Psoas muscle (tissue), 7 donors: ENCODE measurements at regions not wholly inside any gene's neighbourhood (a gene's known extent, or its start where the extent isn't known, plus 50 kb on each side); places are given as distances from the start of the nearest gene placed in this dataset.

ENCODE experiments used
- ATAC-seq, 4 donors: fragments of 200-7000 bp; cut with Tn5 transposase; one replicate each; pipeline ENCODE4 v1.9.1; 2020; ENCODE audit warnings: moderate library complexity in 3 of 4, mild to moderate bottlenecking in 2 of 4
- DNase-seq, 2 donors: peaks; one replicate each; pipeline ENCODE4 v3.0.0-alpha.2; 2020
- H3K27ac ChIP-seq: fragments of 200-600 bp; one replicate; pipeline ENCODE4 v1.8.0; 2022
- H3K27me3 ChIP-seq, 3 donors: fragments of 200-600 bp in 1 of 3; one replicate each; pipeline versions ENCODE4 v1.6.1 to v1.8.0; 2013 to 2022; ENCODE audit warnings: low read length in 2 of 3, mild to moderate bottlenecking in 2 of 3, moderate library complexity in 1 of 3; ENCODE audit not compliant: insufficient read depth in 3 of 3
- H3K36me3 ChIP-seq, 2 donors: fragments of 200-600 bp in 1 of 2; one replicate each; pipeline versions ENCODE4 v1.6.1 to v1.8.0; 2013 to 2022; ENCODE audit warnings: low read depth in 1 of 2, mild to moderate bottlenecking in 1 of 2, moderate library complexity in 1 of 2; ENCODE audit not compliant: insufficient read depth in 1 of 2
- H3K4me1 ChIP-seq: fragments of 200-600 bp; one replicate; pipeline ENCODE4 v1.8.0; 2022
- H3K4me3 ChIP-seq: fragments of 200-600 bp; one replicate; pipeline ENCODE4 v1.8.0; 2022; ENCODE audit warnings: mild to moderate bottlenecking
- H3K9me3 ChIP-seq: fragments of 200-600 bp; one replicate; pipeline ENCODE4 v1.8.0; 2022
- CTCF ChIP-seq: fragments of 200-600 bp; IDR thresholded peaks from one replicate; pipeline ENCODE4 v1.8.0; 2022; ENCODE audit warnings: antibody characterized with exemption
- WGBS, 3 donors: extraction: QIAGEN DNeasy Blood & Tissue Kit; methylation state at CpG; one replicate each; pipeline versions ENCODE4 v1.1.6 to v1.1.7; 2013; 5-methylcytosine and 5-hydroxymethylcytosine counted together
- intact Hi-C, 2 donors: fragments of 100-400 bp; cut with DNase I; formaldehyde crosslinking; loops; one replicate each; pipeline versions ENCODE4 v1.11.0 to v1.14.2; 2022
- donor health status: healthy with polysubstance abuse.
- donor health status: DM: no; HTN: no; CAD: no; lungs with moderate emphysema.
- donor health status: Bipolar disorder and iron deficiency.
- donor health status: healthy.
- donor health status: DM: yes; HTN: yes; CAD: no.
- donor health status: DM: no; HTN: no; CAD: no.
- donor health status: DM: yes; HTN: yes; CAD: no.

- Histone ChIP-seq H3K27me3 (no peaks in the 10 kb centered on the region), H3K4me1 (no peaks in the 10 kb centered on the region), H3K4me3 (no peak overlapping the region), H3K9me3 (no peaks in the 10 kb centered on the region), H3K36me3 (no peaks in the 10 kb centered on the region), H3K27ac (no peak overlapping the region)
- intact Hi-C loops: no loop called here
- no peak for TF ChIP-seq CTCF
- 44 to 50% (median 46%) methylated on average over 1 of the region's 1 CpG for WGBS, 3 donors
- DNase-seq: no peak
- ATAC-seq: no peak
These were observed 977.8 kb downstream of the FSTL5 start for GRCh38 chr4:161186012-161186411.

GRCh38 chr4:161183729-161184128 is 980.1 kb downstream of the FSTL5 start:
- DNase-seq (no peak), ATAC-seq (no peak)
- H3K36me3 ChIP-seq: no peaks in the 10 kb centered on the region
- H3K9me3 ChIP-seq: no peaks in the 10 kb centered on the region
- no peaks in the 10 kb centered on the region for H3K27me3 ChIP-seq
- no peak for TF ChIP-seq CTCF
- intact Hi-C loops: no loop called here
- no peak overlapping the region for H3K27ac ChIP-seq
- 76 to 81% (median 80%) methylated on average over 3 of the region's 3 CpGs for WGBS, 3 donors
- no peak overlapping the region for H3K4me3 ChIP-seq
- no peaks in the 10 kb centered on the region for H3K4me1 ChIP-seq

DNA sequence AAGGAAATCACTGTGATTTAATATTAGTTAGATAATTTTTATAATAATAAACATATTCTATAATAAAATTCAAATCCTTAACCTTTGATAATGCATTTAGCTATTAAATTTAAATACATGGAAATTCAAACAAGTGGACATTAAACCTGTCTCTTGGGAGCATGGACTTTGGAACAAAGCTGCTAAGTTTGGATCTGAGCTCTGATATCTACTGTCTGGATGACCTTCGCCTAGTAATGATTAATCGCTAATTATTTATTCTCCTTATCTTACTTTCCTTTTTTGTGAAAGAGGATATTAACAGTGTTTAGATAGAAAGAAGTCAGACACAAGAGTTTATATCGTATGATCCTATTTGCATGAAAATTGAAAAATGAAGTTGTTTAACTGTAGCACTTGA is 980.9 kb downstream of the FSTL5 start:
- Histone ChIP-seq H3K4me3 (no peak overlapping the region), H3K4me1 (no peaks in the 10 kb centered on the region), H3K27me3 (no peaks in the 10 kb centered on the region), H3K9me3 (no peaks in the 10 kb centered on the region), H3K36me3 (no peaks in the 10 kb centered on the region), H3K27ac (no peak overlapping the region)
- no peak for TF ChIP-seq CTCF
- no peak for ATAC-seq
- intact Hi-C loops: no loop called here
- DNase-seq: no peak
- 89 to 93% (median 91%) methylated on average over 3 of the region's 3 CpGs for whole genome bisulfite sequencing, 3 donors

- H3K4me3 ChIP-seq: no peak overlapping the region
- intact Hi-C loops: no loop called here
- H3K4me1 ChIP-seq: no peaks in the 10 kb centered on the region
- H3K9me3 ChIP-seq: no peaks in the 10 kb centered on the region
- TF ChIP-seq CTCF: no peak
- H3K36me3 ChIP-seq: no peaks in the 10 kb centered on the region
- 47 to 61% (median 50%) methylated on average over 5 of the region's 5 CpGs for WGBS, 3 donors
- ATAC-seq (no peak), DNase-seq (no peak)
- no peak overlapping the region for H3K27ac ChIP-seq
- H3K27me3 ChIP-seq: no peaks in the 10 kb centered on the region
These were observed 985.5 kb downstream of the FSTL5 start for GRCh38 chr4:161178310-161178709.

DNA sequence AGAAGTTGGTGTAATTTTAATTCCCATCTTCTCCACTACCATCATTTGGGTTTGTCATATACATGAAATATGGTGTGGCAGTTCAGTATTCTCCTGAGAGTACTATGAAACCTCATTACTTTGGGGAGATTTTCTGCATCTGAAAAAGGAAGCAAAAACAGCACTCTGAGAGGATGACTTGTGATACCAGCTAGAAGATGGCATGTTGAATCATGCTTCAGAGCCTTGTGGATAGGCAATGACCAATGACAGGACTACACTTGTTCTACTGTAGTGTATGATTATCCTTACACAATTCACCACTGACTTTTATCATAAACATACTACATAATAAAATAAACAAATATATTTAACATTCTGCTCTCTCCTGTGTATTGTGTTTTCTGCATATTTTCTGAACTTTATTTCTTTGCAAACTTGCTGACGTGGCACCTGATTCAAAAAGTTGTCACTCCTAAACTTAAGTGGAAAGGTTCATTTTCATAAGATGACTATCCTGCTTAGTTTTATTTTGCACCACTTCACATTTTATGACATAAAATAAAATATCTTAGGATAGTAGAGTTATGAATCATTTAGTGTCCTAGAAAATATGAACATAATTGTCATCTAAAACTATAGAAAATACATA is 991.3 kb downstream of the FSTL5 start:
- no peak overlapping the region for H3K4me3 ChIP-seq
- DNase-seq (no peak), ATAC-seq (no peak)
- no peaks in the 10 kb centered on the region for H3K4me1 ChIP-seq
- TF ChIP-seq CTCF: no peak
- intact Hi-C loops: no loop called here
- no peak overlapping the region for H3K27ac ChIP-seq
- no peaks in the 10 kb centered on the region for H3K9me3 ChIP-seq
- no peaks in the 10 kb centered on the region for H3K27me3 ChIP-seq
- H3K36me3 ChIP-seq: no peaks in the 10 kb centered on the region
- WGBS, 3 donors: 83 to 92% (median 86%) methylated on average over 1 of the region's 1 CpG
